DMS53 (cell line): ENCODE measurements at regions not wholly inside any gene's neighbourhood (a gene's known extent, or its start where the extent isn't known, plus 50 kb on each side); places are given as distances from the start of the nearest gene placed in this dataset.
"Not testable (repeated sequence)": the region's sequence is repeated elsewhere in the genome, so short reads cannot be mapped to it uniquely, and the experiment has no call there.

Experiments
- DNase-seq: peaks from one replicate; lab custom pipeline; 2025; lab: John Stamatoyannopoulos, UW

DNA sequence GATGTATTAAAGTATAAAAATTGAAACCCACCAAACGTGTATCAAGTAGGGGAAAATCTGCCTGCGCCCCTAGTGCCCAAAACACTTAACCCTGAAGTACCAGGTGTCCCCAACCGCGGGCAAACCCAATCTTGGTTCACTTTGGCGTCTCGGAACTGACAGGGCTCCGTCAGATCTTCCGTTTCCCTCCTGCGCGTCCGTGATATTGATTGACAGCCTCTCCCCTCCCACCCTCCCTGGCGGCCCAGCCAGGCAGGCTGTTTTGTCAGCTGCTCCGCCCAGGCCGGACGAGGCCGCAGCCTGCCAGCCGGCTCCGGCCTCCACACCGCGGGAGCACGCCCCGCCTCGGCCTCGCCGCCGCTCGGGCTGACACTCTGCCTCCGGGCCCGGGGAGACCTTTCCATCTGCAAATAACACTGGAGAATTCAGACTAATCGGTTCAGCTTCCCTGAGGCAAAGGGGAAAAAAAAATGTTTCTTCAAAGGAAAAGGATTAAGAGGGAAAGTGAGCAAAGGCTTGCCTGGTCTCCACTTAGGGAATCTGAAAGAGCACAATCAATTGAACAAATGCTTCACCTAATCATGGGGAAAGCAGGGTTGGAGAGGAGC is 234.9 kb upstream of the MCHR2 start:
- peak; percentile 93 for DNase-seq

DNA sequence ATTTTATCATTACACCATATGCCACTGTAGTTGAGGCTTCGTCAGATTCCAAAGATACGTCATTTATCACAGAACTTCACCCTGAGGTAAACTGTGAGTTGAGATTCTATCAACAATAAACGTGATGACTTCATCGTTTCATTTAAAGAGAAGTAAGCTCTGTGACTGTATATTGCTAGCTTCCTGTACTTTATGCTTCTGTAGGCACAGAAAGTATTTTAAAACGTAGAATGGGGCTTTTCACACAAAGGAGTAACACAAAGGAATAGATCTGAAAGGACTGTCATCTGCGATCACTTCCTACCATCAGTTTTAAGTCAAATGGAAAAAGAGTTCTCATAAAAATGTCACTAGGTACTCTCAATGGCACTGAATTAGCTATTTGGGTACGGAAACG is 234.4 kb upstream of the MCHR2 start:
- peak; percentile 47 for DNase-seq

DNA sequence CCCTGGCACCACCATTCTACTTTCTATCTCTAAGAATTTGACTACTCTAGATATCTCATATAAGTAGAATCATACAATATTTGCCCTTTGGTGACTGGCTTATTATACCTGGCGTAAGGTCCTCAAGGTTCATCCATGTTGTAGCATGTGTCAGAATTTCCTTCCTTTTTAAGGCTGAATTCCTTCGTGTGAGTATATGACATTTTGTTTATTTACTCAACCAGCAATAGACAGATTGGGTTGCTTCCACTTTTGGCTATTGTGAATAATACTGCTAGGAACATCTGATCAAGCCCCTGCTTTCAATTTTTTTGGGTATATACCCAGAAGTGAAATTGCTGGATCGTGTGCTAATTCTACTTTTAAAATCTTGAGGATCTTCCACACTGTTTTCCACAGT is 232.8 kb upstream of the MCHR2 start:
- no peak for DNase-seq

DNA sequence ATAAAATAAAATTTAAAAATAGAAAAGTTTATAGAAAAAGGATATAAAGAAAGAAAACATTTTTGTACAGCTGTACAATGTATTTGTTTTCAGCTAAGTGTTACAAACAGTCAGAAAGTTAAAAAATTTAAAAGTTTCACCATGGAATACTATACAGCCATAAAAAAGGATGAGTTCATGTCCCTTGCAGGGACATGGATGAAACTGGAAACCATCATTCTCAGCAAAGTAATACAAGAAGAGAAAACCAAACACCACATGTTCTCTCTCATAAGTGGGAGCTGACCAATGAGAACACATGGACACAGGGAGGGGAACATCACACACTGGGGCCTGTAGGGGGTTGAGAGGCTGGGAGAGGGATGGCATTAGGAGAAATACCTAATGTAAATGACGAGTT is 229.9 kb upstream of the MCHR2 start:
- DNase-seq, result not testable (repeated sequence)

DNA sequence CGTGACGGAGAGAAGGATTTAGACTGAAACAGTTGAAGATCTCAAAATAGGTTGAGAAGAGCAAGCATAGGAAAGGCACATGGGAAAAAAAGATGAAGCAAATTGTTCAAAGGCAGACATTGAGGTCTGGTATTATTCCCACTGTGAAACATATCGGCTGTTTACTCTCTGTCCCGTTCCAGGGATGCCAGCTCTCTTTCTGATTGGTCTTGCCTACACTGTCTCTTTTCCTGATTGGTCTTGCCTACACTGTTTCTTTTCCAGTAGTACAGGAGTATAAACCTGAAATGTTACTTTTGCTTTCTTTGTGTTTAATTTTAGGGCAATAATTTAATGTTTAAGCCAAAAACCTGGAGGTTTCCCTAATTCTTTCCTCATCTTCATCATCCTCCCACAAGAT is 226.5 kb upstream of the MCHR2 start:
- no peak for DNase-seq

DNA sequence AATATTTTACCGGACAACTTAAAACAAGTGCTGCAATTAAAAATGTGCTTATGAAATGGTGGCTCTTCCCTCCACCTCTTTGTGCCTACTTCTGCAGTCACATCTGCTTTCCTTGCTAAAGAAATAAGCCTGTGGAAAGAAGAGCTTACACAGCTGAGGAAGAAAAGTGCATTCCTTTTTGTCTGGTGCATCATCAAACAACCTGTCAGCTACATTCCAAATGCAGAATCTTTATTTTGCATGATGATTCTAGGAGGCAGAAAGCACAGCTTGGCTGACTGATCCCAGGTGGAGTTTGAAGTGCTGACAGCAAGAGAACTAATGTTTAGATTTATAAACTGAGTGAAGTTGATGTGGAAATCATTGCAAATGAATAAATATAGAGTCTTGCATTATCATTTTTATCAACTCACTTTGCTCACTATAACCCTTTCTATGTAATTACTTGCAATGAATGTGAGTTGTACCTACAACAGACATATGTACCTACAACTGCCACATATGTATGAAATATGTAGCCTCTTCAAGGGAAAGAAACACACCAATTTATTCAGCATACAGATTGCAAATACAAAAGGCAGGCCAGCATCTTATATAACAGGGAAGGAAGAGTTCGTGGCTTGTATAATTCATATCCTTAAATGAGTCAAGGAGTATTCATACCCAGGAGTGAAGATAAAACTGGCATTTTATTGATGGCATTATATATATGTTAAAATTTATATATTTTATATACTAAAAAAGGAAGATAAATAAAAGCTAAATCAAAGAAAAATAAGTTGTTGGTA is 223.4 kb upstream of the MCHR2 start:
- DNase-seq, result no peak

DNA sequence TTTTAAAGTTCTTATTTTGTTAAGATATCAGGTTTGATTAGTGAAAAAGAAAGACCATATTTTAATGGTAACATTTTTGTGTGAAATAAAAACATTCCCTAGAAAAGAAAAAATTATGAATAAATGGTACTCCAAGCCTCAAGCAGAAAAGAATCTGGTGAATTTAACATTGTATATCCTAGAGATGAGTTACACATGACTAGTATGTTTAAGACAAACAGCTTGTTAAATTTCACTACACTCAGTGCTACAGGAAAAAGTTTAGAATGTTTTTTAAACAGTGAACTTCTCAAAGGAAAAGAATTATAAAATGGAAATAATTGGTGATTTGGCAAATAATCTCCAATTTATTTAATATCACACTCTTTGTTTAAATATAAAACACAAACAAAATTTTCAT is 222.7 kb upstream of the MCHR2 start:
- DNase-seq, result no peak

DNA sequence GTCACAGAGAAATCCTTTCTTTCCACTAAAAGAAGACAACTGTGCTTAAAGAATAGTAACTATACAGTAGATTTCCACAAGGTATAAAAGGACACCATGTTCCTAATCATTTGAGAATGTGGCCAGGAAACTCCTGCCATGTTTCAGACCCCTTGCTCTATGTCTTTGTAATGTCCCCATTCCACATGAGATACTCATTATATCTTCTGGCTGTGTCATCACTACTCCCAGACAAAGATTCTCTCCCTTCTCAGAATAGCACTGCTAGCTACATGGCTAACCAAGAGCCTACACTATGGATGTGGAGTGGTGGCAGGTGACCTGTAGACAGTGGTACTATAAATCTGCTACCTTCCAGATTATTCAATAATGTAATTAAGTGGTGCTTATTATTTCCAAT is 218.1 kb upstream of the MCHR2 start:
- DNase-seq, result no peak

DNA sequence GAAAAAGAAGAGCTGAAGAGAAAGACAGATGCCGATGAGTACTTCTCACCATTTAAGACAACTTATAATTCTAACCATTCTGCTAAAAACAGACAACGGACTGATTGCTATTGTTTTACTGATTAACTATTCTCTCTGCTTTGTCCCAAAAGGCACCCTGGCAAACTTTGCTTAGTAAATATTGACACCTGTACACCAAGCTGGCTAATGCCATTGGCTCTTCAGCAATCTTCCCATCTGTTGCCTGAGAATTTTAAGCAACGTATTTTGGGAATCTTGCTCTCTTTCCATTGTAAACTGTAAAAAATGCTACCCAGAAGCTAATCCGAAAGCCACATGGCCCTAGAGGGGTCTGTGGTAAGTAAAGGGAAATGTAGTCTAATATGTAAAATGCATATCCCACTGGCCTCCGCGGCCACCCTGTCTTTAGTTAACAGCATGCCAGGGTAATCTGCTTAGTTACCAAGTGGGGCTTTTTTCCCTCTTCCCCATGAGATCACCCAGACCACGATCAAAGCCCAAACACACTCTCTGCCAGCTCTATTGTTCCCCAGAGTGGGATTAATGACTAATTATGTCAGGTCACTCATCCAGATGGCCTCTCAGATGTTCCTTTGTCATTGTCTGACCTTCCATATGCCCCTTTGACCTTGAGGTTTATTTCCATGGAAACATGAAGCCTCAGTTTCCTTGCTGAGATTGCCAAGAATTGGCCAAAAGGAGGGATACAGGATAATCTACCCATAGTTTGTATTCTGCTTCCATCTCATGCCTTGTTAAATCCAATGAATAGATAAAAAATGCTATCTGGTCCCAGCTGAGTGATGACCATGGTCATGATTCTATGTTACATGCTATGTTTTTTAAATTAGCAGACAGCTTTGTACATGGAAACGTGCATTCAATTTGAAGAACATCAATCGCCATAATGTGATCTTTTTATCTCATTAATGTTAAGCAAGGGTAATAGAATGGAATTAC is 216.4 kb upstream of the MCHR2 start:
- DNase-seq, result peak; percentile 3

DNA sequence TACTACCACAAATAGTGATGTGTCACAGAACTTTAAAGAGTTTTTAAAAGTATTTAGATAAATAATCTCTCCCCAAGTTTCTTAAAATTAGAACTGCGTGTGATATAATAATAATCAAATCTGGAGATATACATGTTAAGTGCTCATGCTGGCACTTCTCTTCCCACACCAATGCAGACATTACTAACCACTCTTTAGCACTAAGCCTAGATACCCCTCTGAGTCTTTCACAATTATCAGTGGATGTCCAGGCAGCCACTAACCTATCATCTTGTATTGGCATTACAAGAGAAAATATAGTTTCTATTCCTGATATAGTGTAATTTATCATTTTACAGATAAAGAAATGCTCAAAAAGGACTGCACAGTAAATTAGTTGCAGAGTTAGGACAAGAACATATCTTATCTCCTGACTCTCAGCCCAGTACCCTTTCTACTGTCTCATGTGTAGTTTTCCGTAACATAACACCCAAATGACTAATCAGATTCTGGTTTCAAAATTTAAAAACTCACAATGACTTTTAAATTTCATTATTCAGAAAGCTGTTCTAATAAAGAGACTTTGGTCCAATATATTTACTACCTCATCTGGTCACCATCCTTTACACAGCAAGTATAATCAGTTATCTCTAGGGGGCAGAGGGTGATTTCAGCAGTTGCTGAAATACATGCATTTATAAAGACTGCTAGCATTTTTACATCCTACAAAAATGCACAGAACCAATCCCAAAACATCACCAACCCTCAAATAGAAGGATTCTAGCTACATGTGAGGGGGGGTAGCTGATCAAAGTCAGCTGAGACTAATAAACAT is 215.5 kb upstream of the MCHR2 start:
- no peak for DNase-seq

DNA sequence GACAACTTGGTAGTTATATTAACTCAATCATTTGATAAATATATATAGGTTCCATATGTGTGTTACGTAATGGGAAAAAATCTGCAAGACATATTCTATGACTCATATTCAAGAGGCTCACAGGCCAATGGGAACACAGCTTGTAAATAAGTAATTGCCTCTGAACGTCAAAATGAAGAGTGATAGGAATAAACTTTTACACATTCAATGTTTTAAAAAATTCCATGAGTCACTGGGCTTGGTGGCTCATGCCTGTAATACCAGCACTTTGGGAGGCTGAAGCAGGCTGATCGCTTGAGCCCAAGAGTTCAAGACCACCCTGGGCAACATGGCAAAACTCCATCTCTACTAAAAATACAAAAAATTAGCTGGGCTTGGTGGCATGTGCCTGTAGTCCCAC is 209.4 kb upstream of the MCHR2 start:
- DNase-seq, result peak; percentile 3

DNA sequence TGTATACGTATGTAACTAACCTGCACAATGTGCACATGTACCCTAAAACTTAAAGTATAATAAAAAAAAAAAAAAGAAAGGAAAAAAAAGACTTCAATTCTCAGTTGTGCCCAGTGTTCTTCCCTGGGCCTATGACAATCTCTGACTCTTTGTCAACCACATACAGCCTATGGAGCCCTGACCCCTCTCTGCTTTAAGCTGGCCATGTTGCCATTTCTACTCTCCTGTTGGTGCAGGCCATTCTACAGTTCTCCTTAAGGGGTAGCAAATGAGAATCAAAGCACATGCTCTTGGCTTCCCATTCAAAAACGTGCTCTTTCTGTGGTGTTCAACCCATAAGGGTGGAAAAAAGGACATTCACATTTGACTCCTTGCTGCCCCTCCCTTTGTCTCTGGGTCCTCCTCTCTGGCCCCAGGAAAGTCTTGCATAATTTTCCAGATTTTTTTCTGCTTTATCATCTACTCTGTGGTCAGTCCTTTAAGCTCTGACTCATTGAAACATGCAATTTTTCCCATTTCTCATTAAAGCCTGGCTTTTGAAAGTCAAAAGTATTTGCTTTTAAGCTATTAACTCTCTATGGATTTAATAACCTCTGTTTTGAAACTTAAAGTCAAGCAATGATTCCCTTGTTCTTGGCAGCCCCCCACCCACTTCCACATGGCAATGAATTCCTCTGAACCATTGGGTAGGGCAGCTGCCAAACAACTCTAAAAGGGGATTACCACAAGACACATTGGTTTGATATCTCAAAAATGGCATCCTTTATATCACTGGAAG is 208.6 kb upstream of the MCHR2 start:
- DNase-seq, result peak; percentile 3

DNA sequence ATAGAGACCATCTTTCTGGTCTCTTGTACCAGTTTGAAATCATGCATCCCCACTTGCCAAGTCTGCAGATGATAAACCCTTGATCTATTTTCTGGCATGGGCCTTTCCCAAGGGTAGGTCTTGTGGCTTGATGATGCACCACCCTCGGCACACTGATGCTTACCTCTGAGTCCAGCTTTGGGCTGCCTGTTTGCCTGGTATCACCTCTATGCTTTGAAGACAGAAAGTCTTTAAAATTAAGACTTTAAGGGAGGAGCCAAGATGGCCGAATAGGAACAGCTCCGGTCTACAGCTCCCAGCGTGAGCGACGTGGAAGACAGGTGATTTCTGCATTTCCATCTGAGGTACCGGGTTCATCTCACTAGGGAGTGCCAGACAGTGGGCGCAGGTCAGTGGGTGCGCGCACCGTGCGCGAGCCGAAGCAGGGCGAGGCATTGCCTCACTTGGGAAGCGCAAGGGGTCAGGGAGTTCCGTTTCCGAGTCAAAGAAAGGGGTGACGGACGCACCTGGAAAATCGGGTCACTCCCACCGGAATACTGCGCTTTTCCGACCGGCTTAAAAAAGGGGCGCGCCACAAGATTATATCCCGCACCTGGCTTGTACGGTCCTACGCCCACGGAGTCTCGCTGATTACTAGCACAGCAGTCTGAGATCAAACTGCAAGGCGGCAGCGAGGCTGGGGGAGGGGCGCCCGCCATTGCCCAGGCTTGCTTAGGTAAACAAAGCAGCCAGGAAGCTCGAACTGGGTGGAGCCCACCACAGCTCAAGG is 202.4 kb upstream of the MCHR2 start:
- peak; percentile 63 for DNase-seq

DNA sequence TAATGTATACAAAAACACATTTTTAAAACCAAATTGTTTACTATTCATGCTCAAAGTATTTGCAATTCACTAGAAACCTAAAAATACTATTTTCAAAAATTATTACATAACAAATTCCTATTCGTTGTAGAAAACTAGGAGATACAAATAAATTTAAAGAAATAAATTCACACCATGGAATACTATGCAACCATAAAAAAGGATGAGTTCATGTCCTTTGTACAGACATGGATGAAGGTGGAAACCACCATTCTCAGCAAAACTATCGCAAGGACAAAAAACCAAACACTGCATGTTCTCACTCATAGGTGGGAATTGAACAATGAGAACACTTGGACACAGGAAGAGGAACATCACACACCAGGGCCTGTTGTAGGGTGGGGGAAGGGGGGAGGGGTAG is 201.2 kb upstream of the MCHR2 start:
- DNase-seq, result not testable (repeated sequence)

DNA sequence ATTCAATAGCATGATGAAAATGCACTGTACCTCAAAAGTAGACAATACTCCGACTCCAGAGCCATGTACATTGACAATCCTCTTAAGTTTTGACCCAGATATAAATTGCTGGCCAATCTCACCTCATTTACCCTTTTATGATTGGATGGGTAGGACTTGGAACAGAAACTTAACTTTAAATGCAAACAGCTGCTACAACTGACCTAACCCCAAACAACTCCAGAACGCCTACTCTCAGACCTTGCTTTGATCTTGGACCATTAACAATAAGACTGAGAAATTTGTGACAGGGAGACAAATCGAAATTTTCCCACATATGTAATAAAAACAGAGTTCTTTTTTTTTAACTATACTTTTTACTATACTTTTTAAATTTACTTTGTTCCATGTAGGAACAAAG is 200.5 kb upstream of the MCHR2 start:
- no peak for DNase-seq

DNA sequence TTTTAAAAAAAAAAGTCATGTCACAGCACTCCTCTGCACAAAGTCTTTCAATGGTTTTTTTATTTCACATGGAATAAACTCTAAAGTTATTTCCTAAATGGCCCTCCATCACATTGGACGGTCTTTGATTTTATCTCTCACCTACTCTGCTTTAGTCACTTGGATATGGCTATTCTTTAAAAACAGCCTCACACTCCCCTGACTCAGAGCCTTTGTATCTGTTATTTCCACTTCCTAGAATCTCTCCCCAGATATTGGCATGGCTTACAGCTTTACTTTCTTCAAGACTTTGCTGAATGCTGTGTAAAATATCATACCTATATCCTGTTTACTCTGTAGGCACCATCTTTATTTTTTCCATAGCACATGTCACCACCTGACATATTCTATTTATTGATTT is 194.7 kb upstream of the MCHR2 start:
- no peak for DNase-seq

DNA sequence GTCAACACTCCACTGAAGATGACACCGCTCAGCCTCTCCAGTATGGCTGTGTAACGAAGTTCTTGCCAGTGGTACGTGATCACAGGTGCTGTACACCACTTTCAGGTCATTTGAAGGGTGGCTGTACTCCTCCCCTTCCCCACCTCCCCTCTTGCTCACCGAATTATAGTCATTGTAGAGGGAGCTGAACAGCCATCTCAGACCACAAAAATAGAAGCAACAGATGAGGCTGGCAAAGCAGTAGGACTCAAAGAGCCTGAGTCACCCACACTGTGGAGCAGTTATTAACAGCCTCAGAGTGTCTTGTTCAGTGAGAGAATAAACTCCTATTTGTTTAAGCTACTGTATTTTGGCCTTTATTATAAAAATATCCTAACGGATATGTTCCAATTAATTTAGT is 192.5 kb upstream of the MCHR2 start:
- no peak for DNase-seq

DNA sequence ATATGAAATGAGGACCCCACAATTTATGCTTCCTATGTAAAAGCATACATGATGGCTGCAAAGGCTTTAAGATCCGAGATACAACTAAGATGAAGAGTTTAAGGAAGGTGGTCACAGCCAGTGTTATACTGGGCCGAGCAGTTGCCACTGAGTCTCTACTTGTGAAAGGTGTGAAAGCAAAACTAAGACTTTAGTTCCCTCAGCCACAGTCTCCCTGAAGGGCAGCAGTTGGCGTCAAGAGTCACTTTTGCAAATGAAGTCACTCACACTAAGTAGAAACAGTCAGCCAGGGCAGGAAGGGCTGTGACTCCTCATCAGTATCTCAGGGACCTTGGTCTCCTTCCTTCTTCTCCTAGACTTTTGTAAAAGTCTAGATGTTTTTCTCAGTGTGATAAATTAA is 191.6 kb upstream of the MCHR2 start:
- DNase-seq, result no peak

DNA sequence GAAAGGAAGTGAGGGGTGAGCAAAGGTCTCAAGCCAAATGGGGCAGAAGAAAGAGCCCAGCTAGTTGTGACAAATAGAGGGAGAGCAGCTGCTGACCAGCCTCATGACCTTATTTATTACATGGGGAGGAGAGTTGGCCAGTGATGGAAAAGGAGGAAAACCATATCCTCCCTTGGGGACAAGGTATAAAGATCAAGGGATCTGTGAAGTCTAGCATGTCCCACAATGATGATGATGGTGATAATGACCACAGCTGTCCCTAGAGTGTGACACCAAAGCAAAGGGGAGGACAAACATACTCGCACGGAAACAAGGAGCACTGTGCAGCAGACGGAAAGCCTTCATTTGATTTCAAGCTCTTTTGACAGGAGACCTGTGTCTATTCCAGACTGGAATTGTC is 190.4 kb upstream of the MCHR2 start:
- DNase-seq, result no peak

DNA sequence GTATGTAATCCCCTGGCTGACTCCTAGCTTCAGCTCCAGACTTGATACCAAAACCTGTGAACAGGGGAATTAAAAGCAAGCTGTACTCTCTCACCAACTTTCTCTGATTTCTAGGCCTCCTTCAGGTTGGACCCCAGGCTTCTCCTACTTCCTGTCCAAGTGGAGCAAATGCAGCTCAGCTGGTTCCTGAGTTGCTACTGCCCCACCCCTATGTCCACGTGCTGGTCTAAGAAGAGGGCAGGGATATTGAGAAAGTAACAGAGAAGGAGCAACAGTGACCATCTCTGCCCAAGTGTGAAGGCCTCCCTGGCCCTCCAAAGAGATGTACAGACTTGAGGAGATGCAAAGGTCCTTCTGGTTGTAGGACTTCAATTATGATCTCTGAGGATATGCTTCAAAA is 188.3 kb upstream of the MCHR2 start:
- DNase-seq, result no peak
